Immature natural killer cell (primary cell): ENCODE measurements at regions not wholly inside any gene's neighbourhood (a gene's known extent, or its start where the extent isn't known, plus 50 kb on each side); places are given as distances from the start of the nearest gene placed in this dataset.

Experiments
- DNase-seq, 3 donors: peaks; one replicate each; pipeline ENCODE4 v3.0.0; 2022; ENCODE audit warnings: mixed read lengths in 1 of 3
- H3K27ac Mint-ChIP-seq, 6 donors: one replicate each; pipeline ENCODE4 v1.8.0; 2020; ENCODE audit warnings: mixed read lengths in 6 of 6, mild to moderate bottlenecking in 5 of 6, inconsistent platforms in 4 of 6, moderate library complexity in 3 of 6
- H3K27me3 Mint-ChIP-seq, 3 donors: one replicate each; pipeline ENCODE4 v1.8.0; 2020 to 2021; ENCODE audit warnings: low read depth in 3 of 3, mild to moderate bottlenecking in 3 of 3, mixed read lengths in 3 of 3, moderate library complexity in 3 of 3, inconsistent platforms in 1 of 3
- H3K36me3 Mint-ChIP-seq, 3 donors: one replicate each; pipeline ENCODE4 v1.8.0; 2020; ENCODE audit warnings: mixed read lengths in 3 of 3, inconsistent platforms in 2 of 3, mild to moderate bottlenecking in 2 of 3
- H3K4me1 Mint-ChIP-seq, 2 donors: one replicate each; pipeline ENCODE4 v1.8.0; 2020; ENCODE audit warnings: inconsistent platforms in 2 of 2, mild to moderate bottlenecking in 2 of 2, mixed read lengths in 2 of 2, moderate library complexity in 1 of 2
- H3K4me3 Mint-ChIP-seq, 5 donors: one replicate each; pipeline ENCODE4 v1.8.0; 2020; ENCODE audit warnings: mild to moderate bottlenecking in 5 of 5, mixed read lengths in 5 of 5, inconsistent platforms in 3 of 5, moderate library complexity in 3 of 5
- H3K9me3 Mint-ChIP-seq, 6 donors: one replicate each; pipeline ENCODE4 v1.8.0; 2020; ENCODE audit warnings: mild to moderate bottlenecking in 6 of 6, mixed read lengths in 6 of 6, inconsistent platforms in 4 of 6, moderate library complexity in 3 of 6

DNA sequence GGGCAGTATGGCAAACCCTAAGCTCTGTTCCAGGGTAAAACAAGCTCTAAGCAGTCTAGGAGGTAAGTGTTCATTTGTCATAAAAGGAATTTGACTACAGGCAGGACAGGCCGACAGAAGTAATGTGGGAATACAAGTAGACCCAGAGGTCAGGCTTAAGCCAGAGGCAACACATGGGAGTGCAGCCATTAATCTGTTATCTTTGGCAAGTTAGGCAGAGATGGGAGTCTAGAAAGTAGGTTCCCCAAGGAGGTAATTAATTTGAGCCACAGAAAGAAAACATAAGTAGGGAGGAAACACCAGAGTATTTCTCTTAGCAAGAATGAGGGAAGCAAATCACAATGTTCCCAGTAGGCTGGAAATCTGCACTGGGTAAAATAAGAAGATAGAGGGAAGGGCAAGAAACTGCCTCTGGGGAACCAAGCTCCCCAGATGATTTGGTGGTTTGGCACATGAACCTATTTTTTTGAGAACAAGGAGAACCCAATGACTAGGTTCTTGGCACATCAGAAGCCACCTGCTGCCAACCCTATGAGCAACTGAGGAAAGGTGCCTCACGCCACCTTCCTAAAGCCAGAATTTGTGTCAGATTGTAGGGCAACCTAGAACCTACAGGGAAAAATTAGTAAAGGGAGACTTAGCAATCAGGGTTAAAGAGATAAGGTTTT lies 636.4 kb upstream of the PLXNA2 start:
- H3K4me3 Mint-ChIP-seq, result no peak overlapping the region
- H3K9me3 Mint-ChIP-seq, result peaks cover 0 to 13% (median 1%) of the 10 kb centered on the region in 6 donors
- no peak for DNase-seq
- H3K4me1 Mint-ChIP-seq, result no peaks in the 10 kb centered on the region
- H3K27me3 Mint-ChIP-seq, result peaks cover 0 to 2% (median 0%) of the 10 kb centered on the region in 3 donors
- no peak overlapping the region for H3K27ac Mint-ChIP-seq
- H3K36me3 Mint-ChIP-seq, result no peaks in the 10 kb centered on the region

DNA sequence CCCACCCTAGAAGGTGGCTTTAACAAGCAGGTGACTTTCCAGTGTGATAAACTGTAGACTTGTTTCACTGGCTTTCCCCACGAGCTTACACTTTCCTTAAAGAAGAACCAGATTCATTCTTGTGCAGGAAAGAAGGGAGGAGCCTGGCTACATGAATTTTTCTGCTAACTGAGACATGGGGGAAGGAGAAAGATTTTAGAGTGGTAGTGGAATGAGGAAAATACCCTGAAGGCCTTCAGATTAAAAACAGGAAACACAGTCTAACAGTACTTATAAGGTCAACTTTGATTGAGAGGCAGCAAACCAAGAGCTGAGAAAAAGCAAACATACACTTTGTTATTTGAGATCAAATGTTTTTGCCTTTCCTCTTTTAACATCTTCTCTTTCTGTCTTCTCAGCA lies 640.9 kb upstream of the PLXNA2 start:
- Mint-ChIP-seq H3K36me3 (no peaks in the 10 kb centered on the region), H3K4me1 (no peaks in the 10 kb centered on the region), H3K9me3 (peaks cover 0 to 8% (median 3%) of the 10 kb centered on the region in 6 donors), H3K4me3 (no peak overlapping the region), H3K27ac (no peak overlapping the region), H3K27me3 (peaks cover 0 to 2% (median 0%) of the 10 kb centered on the region in 3 donors)
- no peak for DNase-seq

DNA sequence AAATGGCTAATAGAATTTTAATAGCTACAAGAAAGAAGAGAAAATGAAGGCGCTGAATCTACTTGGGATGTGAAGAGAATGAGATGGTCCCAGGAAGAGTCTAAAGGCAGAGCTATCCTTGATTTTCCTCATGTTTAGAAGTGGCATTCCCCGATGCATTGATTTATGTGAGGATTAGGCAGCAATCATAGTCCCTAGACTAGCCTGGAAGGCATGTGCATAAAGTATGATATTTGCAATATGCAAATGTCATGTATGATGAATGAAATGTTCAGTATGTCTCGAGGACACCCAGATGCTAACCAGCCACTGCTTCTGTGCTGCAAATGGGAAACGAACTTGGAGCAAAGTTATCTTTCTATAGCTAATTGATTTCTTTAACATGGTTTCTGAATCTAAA lies 641.5 kb upstream of the PLXNA2 start:
- no peak for DNase-seq
- Mint-ChIP-seq H3K4me1 (no peaks in the 10 kb centered on the region), H3K27me3 (peaks cover 0 to 2% (median 0%) of the 10 kb centered on the region in 3 donors), H3K27ac (no peak overlapping the region), H3K9me3 (peaks cover 0 to 7% (median 1%) of the 10 kb centered on the region in 6 donors), H3K4me3 (no peak overlapping the region), H3K36me3 (no peaks in the 10 kb centered on the region)

DNA sequence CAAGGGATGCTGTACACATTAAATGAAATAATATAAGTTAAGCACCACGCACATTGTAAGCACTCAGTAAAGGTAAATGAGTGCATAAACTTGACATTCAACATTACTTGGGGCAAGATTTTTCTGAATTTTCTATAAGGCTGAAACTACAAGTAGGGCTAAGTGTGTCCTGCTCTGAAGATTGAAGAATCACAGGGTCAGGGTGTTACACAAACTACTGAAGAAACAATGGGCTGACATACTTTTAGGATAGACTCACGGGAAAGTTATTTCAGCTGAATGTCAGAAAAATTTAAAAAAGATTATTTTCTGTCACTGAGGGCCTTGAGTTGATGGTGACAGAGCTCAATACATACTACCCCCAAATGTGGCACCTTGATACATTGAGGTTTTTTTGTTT lies 644.2 kb upstream of the PLXNA2 start:
- H3K9me3 Mint-ChIP-seq, result peaks cover 0 to 7% (median 2%) of the 10 kb centered on the region in 6 donors
- DNase-seq, result no peak
- no peaks in the 10 kb centered on the region for H3K4me1 Mint-ChIP-seq
- no peak overlapping the region for H3K27ac Mint-ChIP-seq
- no peaks in the 10 kb centered on the region for H3K36me3 Mint-ChIP-seq
- peaks cover 0 to 2% (median 2%) of the 10 kb centered on the region in 3 donors for H3K27me3 Mint-ChIP-seq
- no peak overlapping the region for H3K4me3 Mint-ChIP-seq

DNA sequence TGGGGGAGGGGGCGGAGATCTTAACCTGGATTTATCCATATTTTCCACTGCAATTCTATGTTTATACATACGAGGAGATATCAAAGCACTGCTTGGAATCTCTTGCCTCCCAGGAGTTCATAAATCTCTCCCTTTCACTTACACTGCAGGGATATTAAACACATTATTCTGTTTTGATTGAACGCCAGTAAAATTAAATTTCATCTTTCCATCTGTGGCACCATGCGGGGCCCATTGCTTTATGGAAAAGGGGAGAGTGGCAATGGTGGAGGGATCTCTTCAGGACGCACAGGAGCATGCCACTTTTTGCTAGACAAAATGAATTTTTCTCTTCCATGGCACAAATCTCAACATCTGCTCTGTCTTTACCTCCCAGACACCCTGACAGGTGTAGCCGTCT lies 648.0 kb upstream of the PLXNA2 start:
- no peak overlapping the region for H3K4me3 Mint-ChIP-seq
- H3K4me1 Mint-ChIP-seq, result no peaks in the 10 kb centered on the region
- no peak overlapping the region for H3K27ac Mint-ChIP-seq
- H3K9me3 Mint-ChIP-seq, result peaks cover 0 to 7% (median 2%) of the 10 kb centered on the region in 6 donors
- no peak for DNase-seq
- H3K27me3 Mint-ChIP-seq, result peaks cover 0 to 2% (median 2%) of the 10 kb centered on the region in 3 donors
- H3K36me3 Mint-ChIP-seq, result no peaks in the 10 kb centered on the region

DNA sequence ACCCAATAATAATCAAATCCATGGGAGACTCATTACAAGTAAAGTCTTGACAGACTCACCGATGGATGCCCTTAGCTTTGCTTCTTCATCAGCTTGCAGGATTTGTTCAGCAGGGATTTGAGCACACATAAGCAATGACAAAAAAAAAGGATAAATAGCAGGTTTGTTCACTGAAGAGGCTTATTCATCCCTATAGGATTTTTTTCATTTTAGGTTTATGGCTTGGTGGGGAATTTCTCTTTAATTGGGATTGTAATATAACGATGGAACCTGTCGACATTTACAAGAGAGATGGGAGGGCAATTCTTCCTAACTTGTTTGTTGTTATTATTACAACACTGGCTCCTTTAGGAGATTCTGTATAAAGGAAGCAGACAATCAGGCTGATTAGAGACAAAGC lies 649.1 kb upstream of the PLXNA2 start:
- DNase-seq, result no peak
- peaks cover under 1 to 11% (median 2%) of the 10 kb centered on the region in 6 donors for H3K9me3 Mint-ChIP-seq
- H3K36me3 Mint-ChIP-seq, result no peaks in the 10 kb centered on the region
- H3K27ac Mint-ChIP-seq, result no peak overlapping the region
- peaks cover 0 to 2% (median 2%) of the 10 kb centered on the region in 3 donors for H3K27me3 Mint-ChIP-seq
- no peaks in the 10 kb centered on the region for H3K4me1 Mint-ChIP-seq
- H3K4me3 Mint-ChIP-seq, result no peak overlapping the region

DNA sequence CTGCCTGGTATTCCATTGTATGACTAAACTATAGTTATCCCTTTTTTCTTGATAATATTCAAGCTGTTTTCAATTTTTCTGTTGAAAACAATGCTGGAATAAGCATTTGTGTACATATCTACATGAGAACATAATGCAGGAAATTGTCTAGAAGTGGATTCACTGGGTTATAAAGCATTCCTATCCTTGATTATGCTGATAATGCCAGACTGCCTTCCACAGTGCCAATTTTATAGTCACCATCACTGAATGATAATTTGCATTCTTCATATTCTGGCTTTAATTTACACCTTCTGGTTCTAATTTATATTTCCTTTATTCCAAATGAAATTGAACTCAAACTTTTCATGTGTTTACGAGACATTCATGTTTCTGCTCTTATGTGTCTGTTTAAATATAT lies 651.0 kb upstream of the PLXNA2 start:
- H3K27ac Mint-ChIP-seq, result no peak overlapping the region
- H3K4me1 Mint-ChIP-seq, result no peaks in the 10 kb centered on the region
- peaks cover 0 to 3% (median 0%) of the 10 kb centered on the region in 3 donors for H3K36me3 Mint-ChIP-seq
- DNase-seq, result no peak
- peaks cover 2 to 20% (median 5%) of the 10 kb centered on the region in 6 donors for H3K9me3 Mint-ChIP-seq
- H3K27me3 Mint-ChIP-seq, result peaks cover 0 to 2% (median 2%) of the 10 kb centered on the region in 3 donors
- H3K4me3 Mint-ChIP-seq, result no peak overlapping the region

DNA sequence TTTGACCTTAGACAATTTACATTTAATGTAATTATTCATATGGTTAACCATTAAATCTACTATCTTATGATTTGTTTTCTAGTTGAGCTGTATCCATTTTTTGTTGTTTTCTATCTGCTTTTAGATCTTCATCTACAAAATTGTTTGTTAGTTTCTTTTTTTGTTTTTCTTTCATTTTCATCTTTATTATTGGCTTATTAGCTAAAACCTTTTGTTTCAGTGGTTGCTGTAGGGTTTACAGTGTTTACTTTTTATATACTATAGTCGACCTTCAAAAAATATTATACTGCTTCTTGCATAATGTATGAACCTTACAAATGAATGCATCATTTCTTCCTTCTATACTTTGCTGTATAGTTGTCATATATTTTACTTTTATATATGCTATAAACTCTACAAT lies 651.6 kb upstream of the PLXNA2 start:
- Mint-ChIP-seq H3K4me3 (no peak overlapping the region), H3K27me3 (peaks cover 0 to 2% (median 2%) of the 10 kb centered on the region in 3 donors), H3K27ac (no peak overlapping the region)

DNA sequence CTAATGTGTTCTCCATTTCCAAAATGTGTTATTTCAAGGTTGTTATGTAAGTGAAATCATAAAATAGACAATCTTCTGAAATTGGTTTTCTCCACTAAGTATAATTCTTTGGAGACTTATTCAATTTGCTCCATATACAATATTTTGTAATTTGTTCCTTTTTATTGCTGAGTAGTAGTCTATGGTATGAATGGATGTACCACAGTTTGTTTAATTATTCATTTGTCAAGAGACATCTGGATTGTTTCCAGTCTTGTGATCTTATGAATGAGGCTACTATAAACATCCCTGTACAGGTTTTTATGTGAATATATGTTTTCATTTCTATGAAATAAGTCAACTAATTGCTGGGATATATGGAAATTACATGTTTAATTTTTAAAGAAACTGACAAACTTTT lies 652.6 kb upstream of the PLXNA2 start:
- H3K36me3 Mint-ChIP-seq, result peaks cover 0 to 3% (median 0%) of the 10 kb centered on the region in 3 donors
- no peak overlapping the region for H3K4me3 Mint-ChIP-seq
- peaks cover 4 to 19% (median 5%) of the 10 kb centered on the region in 6 donors for H3K9me3 Mint-ChIP-seq
- H3K27me3 Mint-ChIP-seq, result peaks cover 2% of the 10 kb centered on the region in 3 donors
- H3K27ac Mint-ChIP-seq, result no peak overlapping the region
- no peaks in the 10 kb centered on the region for H3K4me1 Mint-ChIP-seq
- no peak for DNase-seq

More for the DNA sequence above, 651.6 kb upstream of the PLXNA2 start:
- DNase-seq, result no peak
- peaks cover 2 to 19% (median 5%) of the 10 kb centered on the region in 6 donors for H3K9me3 Mint-ChIP-seq
- no peaks in the 10 kb centered on the region for H3K4me1 Mint-ChIP-seq
- H3K36me3 Mint-ChIP-seq, result peaks cover 0 to 3% (median 0%) of the 10 kb centered on the region in 3 donors

DNA sequence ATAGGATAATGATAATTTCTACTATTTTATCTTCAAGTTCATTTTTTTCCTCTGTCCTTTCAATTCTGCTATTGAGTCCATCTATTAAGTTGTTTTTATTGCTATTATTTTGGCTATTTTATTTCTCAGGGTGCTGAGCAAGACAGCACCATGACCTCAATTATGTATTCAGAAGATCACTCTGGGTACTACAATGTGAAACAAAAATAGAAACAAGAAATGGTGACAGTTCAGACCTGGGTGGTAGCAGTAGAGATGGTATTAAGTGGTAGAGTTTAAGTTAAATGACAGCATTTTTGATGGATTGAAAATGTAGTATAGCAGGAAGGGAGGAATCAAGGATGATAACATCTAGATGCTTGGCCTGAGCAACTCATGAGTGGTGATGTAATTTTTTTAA lies 655.3 kb upstream of the PLXNA2 start:
- no peak overlapping the region for H3K4me3 Mint-ChIP-seq

DNA sequence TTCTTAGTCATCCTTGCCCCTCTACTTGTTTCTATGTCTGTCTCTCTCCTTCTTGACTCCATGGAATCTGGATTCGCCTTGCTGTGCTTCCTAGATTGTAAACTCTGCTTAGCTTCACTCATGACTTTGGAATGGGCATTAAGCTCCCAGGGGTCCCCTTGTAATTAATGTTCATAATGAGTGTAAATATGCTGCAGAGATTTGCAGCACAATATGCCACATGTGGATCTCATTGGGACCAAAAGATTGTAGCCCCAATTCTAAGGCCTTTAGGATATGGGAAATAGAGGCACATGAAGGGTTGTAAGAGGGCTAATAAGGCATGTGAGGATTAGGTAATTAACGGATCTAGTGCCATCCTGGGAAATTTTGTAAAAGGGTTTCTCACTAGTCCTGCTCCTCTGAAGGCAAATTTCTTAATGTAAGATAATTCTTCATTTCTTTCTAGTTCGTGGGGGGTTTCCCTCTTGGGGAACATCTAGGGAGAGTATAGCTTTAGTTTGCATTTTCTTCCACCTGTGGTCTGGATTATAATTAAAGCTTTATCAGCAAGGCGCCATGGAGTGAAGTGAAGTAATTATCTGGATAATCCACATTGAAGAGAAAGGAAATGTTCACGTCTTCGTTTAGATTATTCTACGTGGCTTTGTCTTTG lies 659.2 kb upstream of the PLXNA2 start:
- Mint-ChIP-seq H3K4me3 (no peak overlapping the region), H3K36me3 (peaks cover 0 to 3% (median 0%) of the 10 kb centered on the region in 3 donors), H3K27ac (no peak overlapping the region), H3K27me3 (peaks cover 0 to 2% (median 0%) of the 10 kb centered on the region in 3 donors), H3K9me3 (peaks cover 4 to 20% (median 5%) of the 10 kb centered on the region in 6 donors), H3K4me1 (no peaks in the 10 kb centered on the region)
- no peak for DNase-seq

More for the DNA sequence above, 655.3 kb upstream of the PLXNA2 start:
- no peak for DNase-seq
- Mint-ChIP-seq H3K27ac (no peak overlapping the region), H3K4me1 (no peaks in the 10 kb centered on the region), H3K27me3 (peaks cover 0 to 2% (median 0%) of the 10 kb centered on the region in 3 donors), H3K9me3 (peaks cover 2 to 25% (median 7%) of the 10 kb centered on the region in 6 donors), H3K36me3 (peaks cover 0 to 3% (median 0%) of the 10 kb centered on the region in 3 donors)

DNA sequence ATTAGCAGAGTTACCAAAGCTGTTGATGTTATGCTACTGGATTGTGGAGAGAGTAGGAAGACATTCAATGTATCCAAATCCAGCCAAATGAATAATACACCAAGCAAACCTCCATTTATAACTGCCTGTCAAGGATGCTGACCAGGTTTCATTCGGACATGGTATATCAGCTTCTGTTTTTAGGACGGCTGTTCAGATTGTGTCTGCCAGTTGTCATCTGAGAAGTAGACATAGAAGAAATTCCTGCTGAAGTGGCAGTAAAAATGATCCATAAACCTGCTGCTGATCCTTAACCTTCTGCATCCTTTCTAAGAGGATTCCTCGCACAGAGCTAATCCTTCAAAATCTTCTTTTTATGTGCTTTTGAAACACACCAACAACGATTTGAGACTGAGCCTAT lies 663.6 kb upstream of the PLXNA2 start:
- H3K4me3 Mint-ChIP-seq, result no peak overlapping the region
- no peaks in the 10 kb centered on the region for H3K4me1 Mint-ChIP-seq
- peaks cover 0 to 1% (median 0%) of the 10 kb centered on the region in 3 donors for H3K27me3 Mint-ChIP-seq
- no peaks in the 10 kb centered on the region for H3K36me3 Mint-ChIP-seq
- H3K27ac Mint-ChIP-seq, result no peak overlapping the region
- peaks cover 0 to 16% (median 3%) of the 10 kb centered on the region in 6 donors for H3K9me3 Mint-ChIP-seq
- DNase-seq, result no peak

DNA sequence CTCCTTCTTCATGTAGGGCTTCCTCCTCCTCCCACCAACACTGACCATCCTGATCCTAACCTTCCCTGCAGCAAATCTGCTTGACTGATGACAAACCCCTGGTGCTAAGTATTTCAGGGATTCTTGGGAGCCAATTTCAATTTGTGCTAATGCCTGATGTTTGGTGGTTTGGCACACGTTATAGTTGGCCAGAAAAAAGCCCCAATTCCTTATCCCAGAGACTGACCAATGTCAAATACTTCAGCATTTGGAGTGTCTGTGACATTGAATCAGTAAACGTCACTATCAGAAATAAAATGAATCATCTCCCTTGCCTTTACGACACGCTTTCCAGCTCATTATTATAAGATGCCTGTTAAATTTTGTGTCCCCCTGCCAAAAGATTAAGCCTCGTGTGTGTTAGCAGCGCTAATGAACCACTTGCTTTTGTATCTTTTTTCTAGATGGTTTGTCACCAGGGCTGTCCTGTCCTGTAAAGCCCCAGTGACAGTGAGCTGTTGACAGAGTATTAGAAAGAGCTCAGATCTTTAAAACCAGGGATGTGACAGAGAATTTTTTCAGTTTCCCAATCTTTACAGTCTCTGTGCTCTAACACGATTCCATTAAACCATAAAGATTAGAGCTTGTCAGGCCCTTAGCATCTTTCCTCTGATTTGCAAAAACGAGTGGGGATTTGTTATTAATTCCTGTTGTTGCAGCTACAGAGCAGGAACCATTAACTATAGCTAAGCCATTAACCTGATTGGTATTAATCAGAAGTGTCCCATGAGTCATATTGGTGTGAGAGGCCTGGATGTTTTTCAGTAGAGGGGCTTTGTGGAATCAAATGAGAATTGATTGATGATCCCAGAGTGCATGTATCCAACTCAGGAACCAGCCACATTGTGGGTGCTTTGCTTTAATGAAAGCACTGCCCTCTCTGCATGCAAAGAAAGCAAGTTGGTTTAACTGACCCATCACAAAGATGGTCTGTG lies 665.1 kb upstream of the PLXNA2 start:
- Mint-ChIP-seq H3K4me3 (no peak overlapping the region), H3K4me1 (no peaks in the 10 kb centered on the region), H3K9me3 (peaks cover 2 to 16% (median 6%) of the 10 kb centered on the region in 6 donors), H3K27me3 (peaks cover 0 to 2% (median 1%) of the 10 kb centered on the region in 3 donors), H3K27ac (no peak overlapping the region), H3K36me3 (no peaks in the 10 kb centered on the region)
- no peak for DNase-seq
